DMS 273 (cell line): ENCODE measurements at regions not wholly inside any gene's neighbourhood (a gene's known extent, or its start where the extent isn't known, plus 50 kb on each side); places are given as distances from the start of the nearest gene placed in this dataset.
"Not testable (repeated sequence)": the region's sequence is repeated elsewhere in the genome, so short reads cannot be mapped to it uniquely, and the experiment has no call there.

Experiments used
- DNase-seq: peaks from one replicate; lab custom pipeline; 2025; ENCODE audit not compliant: unreplicated experiment; lab: John Stamatoyannopoulos, UW

GRCh38 chr16:51237207-51237606, 86.1 kb upstream of the SALL1 start:
- DNase-seq, result no peak

GRCh38 chr16:51236583-51236982, 85.5 kb upstream of the SALL1 start:
- no peak for DNase-seq

GRCh38 chr16:51231702-51232101, 80.6 kb upstream of the SALL1 start:
- DNase-seq, result no peak

- not testable (repeated sequence) for DNase-seq
Measured at GRCh38 chr16:51230035-51230434, 79.0 kb upstream of the SALL1 start.

GRCh38 chr16:51228097-51228659, 77.1 kb upstream of the SALL1 start:
- DNase-seq, result no peak

GRCh38 chr16:51225878-51226277, 74.8 kb upstream of the SALL1 start:
- DNase-seq, result peak; percentile 72

GRCh38 chr16:51224317-51224716, 73.2 kb upstream of the SALL1 start:
- DNase-seq, result no peak

GRCh38 chr16:51222016-51222415, 70.9 kb upstream of the SALL1 start:
- peak; percentile 79 for DNase-seq

GRCh38 chr16:51211148-51211547, 60.1 kb upstream of the SALL1 start:
- no peak for DNase-seq

- DNase-seq, result peak; percentile 89
Measured at GRCh38 chr16:51210087-51210486, 59.0 kb upstream of the SALL1 start.

GRCh38 chr16:51201604-51202003, 50.5 kb upstream of the SALL1 start:
- DNase-seq, result peak; percentile 19
